ENCODE measurements at regions not wholly inside any gene's neighbourhood (a gene's known extent, or its start where the extent isn't known, plus 50 kb on each side); places are given as distances from the start of the nearest gene placed in this dataset.
"Not testable (repeated sequence)": the region's sequence is repeated elsewhere in the genome, so short reads cannot be mapped to it uniquely, and the experiment has no call there.

DNA sequence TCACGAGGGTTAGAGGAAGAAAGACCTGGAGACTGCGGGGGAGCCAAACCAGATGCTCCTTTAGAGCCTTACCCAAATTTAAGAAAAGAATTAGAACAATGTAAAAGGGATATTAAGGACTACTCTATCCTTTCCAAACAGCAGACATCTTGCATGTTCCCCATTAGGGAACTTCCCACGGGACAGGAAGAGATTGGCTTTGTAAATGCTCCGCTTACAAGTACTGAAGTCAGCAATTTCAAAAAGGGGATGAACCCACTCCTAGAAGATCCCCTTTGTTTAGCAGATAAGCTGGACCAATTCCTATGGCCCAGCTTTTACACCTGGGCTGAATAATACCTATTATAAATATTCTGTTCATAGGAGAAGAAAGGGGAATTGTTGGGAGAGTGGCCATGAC is 74.2 kb downstream of the APOBEC1 start:
- FAIRE-seq: no peak
- no peak for DNase-seq (ENCODE audit: insufficient read length, low spot score)
- TF ChIP-seq POLR2AphosphoS5 (IDR thresholded peaks at IDR 0.05; ENCODE audit: low read depth, low read length): no peak
- no peak for TF ChIP-seq POU2F2 (IDR thresholded peaks at IDR 0.05; ENCODE audit: low read depth, low read length)
- TF ChIP-seq TAF1 (IDR thresholded peaks at IDR 0.05; ENCODE audit: low read depth, low read length): no peak
- no peak for TF ChIP-seq PAX5 (IDR thresholded peaks at IDR 0.05; ENCODE audit: insufficient read depth, low read length, severe bottlenecking)

DNA sequence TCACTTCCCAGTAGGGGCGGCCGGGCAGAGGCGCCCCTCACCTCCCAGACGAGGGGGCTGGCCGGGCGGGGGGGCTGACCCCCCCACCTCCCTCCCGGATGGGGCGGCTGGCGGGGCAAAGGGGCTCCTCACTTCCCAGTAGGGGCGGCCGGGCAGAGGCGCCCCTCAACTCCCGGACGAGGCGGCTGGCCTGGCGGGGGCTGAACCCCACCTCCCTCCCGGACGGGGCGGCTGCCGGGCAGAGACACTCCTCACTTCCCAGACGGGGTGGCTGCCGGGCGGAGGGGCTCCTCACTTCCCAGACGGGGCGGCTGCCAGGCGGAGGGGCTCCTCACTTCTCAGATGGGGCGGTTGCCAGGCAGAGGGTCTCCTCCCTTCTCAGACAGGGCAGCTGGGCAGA is 75.6 kb downstream of the APOBEC1 start:
- DNase-seq (ENCODE audit: insufficient read length, low spot score); FAIRE-seq: not testable (repeated sequence)

DNA sequence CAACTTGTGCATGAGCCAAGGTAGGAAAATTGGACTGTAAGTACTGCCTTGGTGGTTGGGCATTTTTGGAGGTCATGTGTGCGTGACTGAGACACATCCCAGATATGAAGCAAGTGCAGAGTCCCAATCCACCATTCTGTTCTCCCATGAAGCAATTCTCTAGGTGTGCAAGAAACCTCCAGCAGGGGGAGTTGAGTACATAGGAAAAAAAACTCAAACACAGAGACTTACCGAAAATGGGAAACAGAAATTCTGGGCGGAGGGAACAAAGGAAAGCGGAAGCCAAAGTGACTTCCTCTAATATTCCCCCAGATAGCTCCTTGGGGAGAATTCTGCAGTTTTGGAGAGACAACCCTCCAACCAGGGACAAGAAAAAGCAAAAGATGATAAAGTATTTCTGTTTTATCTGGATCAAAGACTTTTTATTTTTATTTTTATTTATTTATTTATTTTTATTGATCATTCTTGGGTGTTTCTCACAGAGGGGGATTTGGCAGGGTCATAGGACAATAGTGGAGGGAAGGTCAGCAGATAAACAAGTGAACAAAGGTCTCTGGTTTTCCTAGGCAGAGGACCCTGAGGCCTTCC is 76.9 kb downstream of the APOBEC1 start:
- DNase-seq (ENCODE audit: insufficient read length, low spot score) (peak; percentile 13), FAIRE-seq (peak; percentile 81)

GRCh38 chr12:7584137-7584536 is 80.6 kb upstream of the CD163 start:
- not testable (repeated sequence) for FAIRE-seq; DNase-seq (ENCODE audit: insufficient read length, low spot score)

DNA sequence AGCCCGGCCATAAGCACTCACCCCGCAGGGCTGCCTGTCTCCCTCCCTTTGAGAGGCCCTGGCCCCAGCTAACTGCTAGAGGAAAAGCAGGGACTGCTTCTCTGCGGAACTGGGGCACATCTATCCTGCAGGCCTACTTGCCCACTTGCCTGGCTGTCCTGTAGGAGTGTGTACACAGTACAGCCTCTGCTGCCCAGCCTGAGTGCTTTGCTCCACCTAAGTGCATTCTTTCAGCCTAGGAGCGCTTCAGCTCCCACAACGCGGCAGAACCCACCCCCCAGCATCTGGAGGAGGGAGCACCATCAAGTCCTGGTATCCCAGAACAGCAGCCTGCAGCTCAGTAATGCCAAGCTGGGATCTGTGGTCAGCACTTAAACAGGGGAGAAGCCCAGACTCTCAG is 79.9 kb upstream of the CD163 start:
- TF ChIP-seq POLR2AphosphoS5 (IDR thresholded peaks at IDR 0.05; ENCODE audit: low read depth, low read length) (no peak), SPI1 (IDR thresholded peaks at IDR 0.05; ENCODE audit: low read depth, low read length) (no peak), POU2F2 (IDR thresholded peaks at IDR 0.05; ENCODE audit: low read depth, low read length) (no peak), TAF1 (IDR thresholded peaks at IDR 0.05; ENCODE audit: low read depth, low read length) (no peak), PAX5 (IDR thresholded peaks at IDR 0.05; ENCODE audit: insufficient read depth, low read length, severe bottlenecking) (no peak), POLR2A (IDR thresholded peaks at IDR 0.05; ENCODE audit: low read depth, low read length) (no peak)
- FAIRE-seq (no peak), DNase-seq (ENCODE audit: insufficient read length, low spot score) (no peak)

DNA sequence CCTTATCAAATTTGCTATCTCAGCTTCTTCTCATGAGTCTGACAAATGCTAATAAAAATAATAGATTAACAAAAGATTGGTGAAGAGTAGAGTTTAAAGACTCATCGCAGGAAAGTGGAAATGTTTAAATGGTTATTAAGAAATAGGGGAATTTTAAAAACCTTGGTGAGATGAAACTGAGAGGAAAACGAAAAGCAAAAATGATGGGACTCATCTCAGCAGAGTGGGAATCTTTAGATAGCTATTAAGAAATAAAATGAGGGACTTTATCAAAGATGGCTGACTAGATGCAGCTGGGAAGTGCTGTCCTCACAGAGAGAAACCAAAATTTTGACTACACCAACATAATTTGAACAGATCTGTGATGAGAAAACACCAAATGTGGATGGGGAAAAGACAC is 79.2 kb upstream of the CD163 start:
- DNase-seq (ENCODE audit: insufficient read length, low spot score) (no peak), FAIRE-seq (no peak)
- TF ChIP-seq TAF1 (IDR thresholded peaks at IDR 0.05; ENCODE audit: low read depth, low read length): no peak
- TF ChIP-seq POLR2A (IDR thresholded peaks at IDR 0.05; ENCODE audit: low read depth, low read length): no peak
- no peak for TF ChIP-seq POLR2AphosphoS5 (IDR thresholded peaks at IDR 0.05; ENCODE audit: low read depth, low read length)
- no peak for TF ChIP-seq SPI1 (IDR thresholded peaks at IDR 0.05; ENCODE audit: low read depth, low read length)
- no peak for TF ChIP-seq POU2F2 (IDR thresholded peaks at IDR 0.05; ENCODE audit: low read depth, low read length)

DNA sequence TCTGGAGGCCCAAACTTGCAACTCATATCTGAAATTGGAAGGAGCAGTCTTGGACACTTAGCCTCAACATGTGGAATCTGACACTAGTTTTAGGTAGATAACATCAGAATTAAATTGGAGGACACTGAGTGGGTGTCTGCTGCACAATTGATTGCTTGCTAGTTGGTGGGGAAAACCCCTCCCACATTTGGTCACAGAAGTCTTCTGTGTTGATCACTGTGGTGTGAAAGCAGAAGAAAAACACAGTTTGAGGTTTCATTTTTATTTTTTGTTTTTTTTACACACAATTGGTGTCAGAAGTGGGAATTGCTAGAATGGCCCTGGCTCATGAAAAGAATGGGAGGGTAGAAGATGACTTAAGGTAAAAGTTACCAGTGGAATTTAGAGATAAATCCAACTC is 78.0 kb upstream of the CD163 start:
- TF ChIP-seq PAX5 (IDR thresholded peaks at IDR 0.05; ENCODE audit: insufficient read depth, low read length, severe bottlenecking) (no peak), POLR2A (IDR thresholded peaks at IDR 0.05; ENCODE audit: low read depth, low read length) (no peak), SPI1 (IDR thresholded peaks at IDR 0.05; ENCODE audit: low read depth, low read length) (no peak), POLR2AphosphoS5 (IDR thresholded peaks at IDR 0.05; ENCODE audit: low read depth, low read length) (no peak), TAF1 (IDR thresholded peaks at IDR 0.05; ENCODE audit: low read depth, low read length) (no peak), POU2F2 (IDR thresholded peaks at IDR 0.05; ENCODE audit: low read depth, low read length) (no peak)
- DNase-seq (ENCODE audit: insufficient read length, low spot score): no peak
- no peak for FAIRE-seq

- no peak for TF ChIP-seq POLR2A (IDR thresholded peaks at IDR 0.05; ENCODE audit: low read depth, low read length)
- no peak for TF ChIP-seq POLR2AphosphoS5 (IDR thresholded peaks at IDR 0.05; ENCODE audit: low read depth, low read length)
- no peak for TF ChIP-seq SPI1 (IDR thresholded peaks at IDR 0.05; ENCODE audit: low read depth, low read length)
- TF ChIP-seq TAF1 (IDR thresholded peaks at IDR 0.05; ENCODE audit: low read depth, low read length): no peak
- no peak for TF ChIP-seq PAX5 (IDR thresholded peaks at IDR 0.05; ENCODE audit: insufficient read depth, low read length, severe bottlenecking)
- TF ChIP-seq POU2F2 (IDR thresholded peaks at IDR 0.05; ENCODE audit: low read depth, low read length): no peak
- DNase-seq (ENCODE audit: insufficient read length, low spot score): no peak
- FAIRE-seq: no peak
Observed at GRCh38 chr12:7581046-7581445, 77.5 kb upstream of the CD163 start.

DNA sequence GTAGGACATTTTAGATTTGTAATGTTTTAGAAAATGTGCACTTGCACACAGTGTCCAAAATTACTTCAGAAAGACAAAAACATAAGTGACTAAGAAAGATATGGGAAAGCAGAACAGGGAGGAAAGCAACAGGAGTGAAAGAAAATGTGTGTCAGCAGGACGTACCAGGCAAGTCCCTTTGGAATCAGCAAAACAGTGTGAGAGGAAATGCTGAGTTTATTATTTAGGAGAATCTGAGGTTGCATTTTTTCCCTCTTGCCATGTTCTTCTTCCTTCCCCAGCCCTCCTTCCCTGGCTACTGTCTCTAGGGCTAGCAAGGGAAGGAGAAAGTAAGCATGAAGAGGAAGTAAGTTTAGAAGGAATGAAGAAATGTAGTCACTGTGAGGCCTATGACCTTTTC is 67.7 kb upstream of the CD163 start:
- no peak for FAIRE-seq
- DNase-seq (ENCODE audit: insufficient read length, low spot score): no peak
- TF ChIP-seq POLR2A (IDR thresholded peaks at IDR 0.05; ENCODE audit: low read depth, low read length) (no peak), PAX5 (IDR thresholded peaks at IDR 0.05; ENCODE audit: insufficient read depth, low read length, severe bottlenecking) (no peak), POLR2AphosphoS5 (IDR thresholded peaks at IDR 0.05; ENCODE audit: low read depth, low read length) (no peak), SPI1 (IDR thresholded peaks at IDR 0.05; ENCODE audit: low read depth, low read length) (no peak), TAF1 (IDR thresholded peaks at IDR 0.05; ENCODE audit: low read depth, low read length) (no peak), POU2F2 (IDR thresholded peaks at IDR 0.05; ENCODE audit: low read depth, low read length) (no peak)

- TF ChIP-seq TAF1 (IDR thresholded peaks at IDR 0.05; ENCODE audit: low read depth, low read length): no peak
- no peak for TF ChIP-seq POLR2AphosphoS5 (IDR thresholded peaks at IDR 0.05; ENCODE audit: low read depth, low read length)
- DNase-seq (ENCODE audit: insufficient read length, low spot score) (no peak), FAIRE-seq (no peak)
Observed at GRCh38 chr12:7557227-7557626, 53.6 kb upstream of the CD163 start.

GRCh38 chr12:7555752-7556151 is 52.2 kb upstream of the CD163 start:
- FAIRE-seq (no peak), DNase-seq (ENCODE audit: insufficient read length, low spot score) (no peak)
- TF ChIP-seq PAX5 (IDR thresholded peaks at IDR 0.05; ENCODE audit: insufficient read depth, low read length, severe bottlenecking): no peak
- no peak for TF ChIP-seq POLR2A (IDR thresholded peaks at IDR 0.05; ENCODE audit: low read depth, low read length)
- no peak for TF ChIP-seq TAF1 (IDR thresholded peaks at IDR 0.05; ENCODE audit: low read depth, low read length)
- TF ChIP-seq SPI1 (IDR thresholded peaks at IDR 0.05; ENCODE audit: low read depth, low read length): no peak

GRCh38 chr12:7554831-7555230 is 51.3 kb upstream of the CD163 start:
- FAIRE-seq; DNase-seq (ENCODE audit: insufficient read length, low spot score): not testable (repeated sequence)

Data from GM12891 (cell line).